Middle frontal gyrus (tissue), 1 donor: ENCODE measurements at regions not wholly inside any gene's neighbourhood (a gene's known extent, or its start where the extent isn't known, plus 50 kb on each side); places are given as distances from the start of the nearest gene placed in this dataset.

Source experiments
- DNase-seq: peaks from one replicate; pipeline ENCODE4 v3.0.0-alpha.2; 2015; ENCODE audit warnings: low spot score; ENCODE audit errors: extremely low spot score

DNA sequence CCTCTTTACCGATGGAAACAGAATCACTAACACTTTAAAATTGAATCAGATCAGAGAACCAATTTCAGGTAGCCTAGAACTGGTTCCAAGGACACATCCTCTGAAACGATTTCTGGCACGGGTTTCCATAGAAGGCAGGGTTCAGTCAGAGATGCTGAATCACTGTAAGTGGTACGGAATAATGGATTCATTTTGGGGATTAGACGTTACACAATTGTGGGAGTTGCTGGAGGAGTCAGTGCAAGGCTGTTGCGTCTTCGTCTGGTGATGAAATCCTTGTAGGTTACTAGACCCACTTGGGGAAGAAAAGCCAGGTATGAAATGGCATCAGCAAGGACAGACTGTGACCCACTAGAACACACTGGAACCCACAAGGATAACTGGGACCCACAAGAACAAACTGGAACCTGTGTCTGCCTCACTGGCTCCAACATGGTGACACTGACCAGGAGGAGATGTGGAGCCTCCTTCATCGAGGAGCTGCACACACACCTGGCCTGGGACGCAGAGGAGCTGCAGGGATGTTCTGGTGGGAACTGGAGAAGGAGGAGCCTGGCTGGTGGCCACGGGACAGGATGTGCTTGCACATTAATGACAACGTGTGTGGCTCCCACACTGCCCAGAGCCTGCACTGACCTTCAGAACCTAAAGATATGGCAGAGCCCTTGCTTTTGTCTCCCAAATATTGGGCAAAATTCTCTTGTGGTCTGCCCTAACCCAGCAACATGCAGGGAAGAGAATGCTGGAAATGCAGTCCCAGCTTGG lies 105.1 kb downstream of the TRAPPC11 start:
- DNase-seq: no peak

DNA sequence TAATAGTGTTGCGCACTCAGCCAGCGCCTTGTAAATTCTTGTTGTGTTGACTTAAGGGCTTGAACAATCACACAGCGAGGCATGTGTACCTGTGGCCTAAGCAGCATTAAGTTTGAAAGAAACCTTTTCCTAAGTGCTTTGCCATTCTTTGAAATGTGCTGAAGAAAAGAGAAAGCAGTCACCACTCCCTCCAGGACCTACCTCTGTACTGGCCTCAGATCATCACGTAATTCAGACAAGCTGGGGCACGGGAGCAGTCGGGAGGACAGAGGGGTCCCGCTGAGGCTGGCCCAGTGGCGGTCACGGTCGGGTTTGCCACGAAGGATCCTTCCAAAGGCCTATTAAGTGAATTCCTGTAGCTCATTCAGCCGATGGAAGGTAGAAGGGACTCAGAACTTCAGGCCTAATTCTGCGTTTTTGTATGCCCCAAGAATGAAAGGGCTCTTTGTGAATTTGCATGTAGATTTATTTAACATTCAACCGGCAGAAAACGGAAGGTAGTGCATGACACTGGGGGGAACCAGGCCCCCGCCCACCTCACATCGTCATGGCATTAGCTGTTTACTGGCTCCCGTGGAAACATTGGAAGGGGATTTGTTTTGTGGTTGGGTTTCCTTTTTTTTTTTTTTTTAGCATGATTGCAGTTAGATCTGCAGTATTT lies 106.3 kb downstream of the TRAPPC11 start:
- DNase-seq: no peak

DNA sequence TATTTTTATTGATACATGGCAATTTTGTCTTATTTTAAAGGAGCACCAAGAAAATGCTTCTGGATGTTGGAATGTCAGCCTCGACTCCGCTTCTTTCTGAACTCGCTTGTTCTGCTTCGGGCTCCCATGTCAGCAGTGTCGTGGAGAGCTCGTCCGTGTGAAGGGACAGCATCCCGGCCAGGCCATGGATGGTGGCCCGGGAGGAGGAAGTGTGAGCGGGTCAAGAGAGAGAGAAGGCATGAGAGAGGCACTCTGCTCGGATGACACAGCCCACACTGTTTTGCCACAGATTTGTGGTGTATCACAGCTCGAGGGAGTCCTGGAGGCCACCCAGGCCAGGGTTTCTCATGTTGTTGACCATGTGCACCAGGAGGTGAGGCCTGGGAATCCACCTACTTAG lies 107.0 kb downstream of the TRAPPC11 start:
- DNase-seq: no peak

DNA sequence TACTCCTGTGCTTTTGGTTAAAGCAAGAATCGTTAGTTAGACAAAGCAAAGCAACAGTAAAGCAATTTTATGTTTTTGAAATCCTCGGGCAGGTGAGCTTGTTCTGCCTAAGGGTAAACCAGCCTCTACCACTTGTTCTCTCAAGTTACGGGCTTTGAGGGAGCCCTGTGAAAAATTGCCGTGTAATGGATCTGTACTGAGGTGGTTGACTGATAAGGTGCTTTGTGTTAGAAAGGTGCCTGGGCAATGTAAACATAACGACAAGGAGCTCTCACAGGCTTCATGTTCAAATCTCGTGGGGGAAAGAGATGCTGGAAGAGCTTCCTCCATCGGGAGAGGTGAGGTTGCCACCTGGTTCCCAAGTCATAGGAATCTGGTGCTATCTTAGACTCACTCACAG lies 111.8 kb downstream of the TRAPPC11 start:
- DNase-seq: no peak

DNA sequence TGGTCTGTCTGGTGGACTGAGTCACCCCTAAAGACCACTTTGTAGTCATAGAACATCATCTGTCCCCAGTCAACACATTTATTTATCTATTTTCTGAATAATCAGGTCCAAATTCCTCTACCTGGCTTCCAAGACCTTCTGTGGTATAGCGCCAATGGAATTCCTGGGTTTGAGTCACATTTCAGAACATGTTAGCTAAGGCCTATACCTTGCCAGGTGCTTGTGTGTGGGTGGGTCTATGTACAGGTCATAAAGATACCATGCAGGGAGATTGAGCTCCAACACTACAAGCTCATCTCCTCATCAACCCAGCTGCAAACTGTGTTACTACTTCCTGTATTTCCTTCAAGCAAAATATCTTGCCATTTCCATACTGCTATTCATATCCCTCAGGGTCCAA lies 113.3 kb downstream of the TRAPPC11 start:
- no peak for DNase-seq

DNA sequence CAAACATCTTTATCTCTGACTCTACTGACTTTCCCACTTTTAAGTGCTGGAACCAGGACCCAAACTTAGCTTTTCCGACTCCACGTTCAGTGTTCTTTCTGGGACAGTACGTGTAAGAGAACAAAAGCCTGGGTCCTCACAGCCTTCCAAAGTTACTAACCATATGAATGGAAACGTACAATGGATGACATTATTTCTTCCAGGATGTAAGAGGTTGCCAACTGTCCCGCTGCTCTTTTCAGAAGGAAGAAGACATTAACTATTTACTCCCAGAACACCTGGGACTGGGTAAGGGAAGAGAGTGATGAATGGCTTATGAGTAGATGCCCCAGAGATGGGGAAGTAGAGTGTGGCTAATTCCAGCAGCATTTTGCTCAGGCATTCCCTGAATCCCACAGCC lies 114.7 kb downstream of the TRAPPC11 start:
- no peak for DNase-seq

DNA sequence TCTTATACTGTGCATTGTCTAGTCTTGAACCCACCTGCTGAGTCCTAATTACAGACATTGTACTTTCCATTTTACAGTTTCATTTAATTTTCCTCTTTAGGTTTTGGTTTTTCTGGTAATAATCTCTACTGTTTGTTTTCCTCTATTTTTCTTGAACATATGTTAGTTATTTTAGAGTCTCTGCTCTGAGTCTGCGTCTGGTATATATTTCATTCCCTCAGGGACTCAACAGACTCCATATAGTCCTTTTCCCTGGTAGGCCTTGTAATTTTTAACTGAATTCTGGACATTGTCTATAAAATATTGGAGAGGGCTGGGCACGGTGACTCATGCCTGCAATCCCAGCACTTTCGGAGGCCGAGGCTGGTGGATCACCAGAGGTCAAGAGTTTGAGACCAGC lies 121.8 kb upstream of the STOX2 start:
- DNase-seq: no peak

DNA sequence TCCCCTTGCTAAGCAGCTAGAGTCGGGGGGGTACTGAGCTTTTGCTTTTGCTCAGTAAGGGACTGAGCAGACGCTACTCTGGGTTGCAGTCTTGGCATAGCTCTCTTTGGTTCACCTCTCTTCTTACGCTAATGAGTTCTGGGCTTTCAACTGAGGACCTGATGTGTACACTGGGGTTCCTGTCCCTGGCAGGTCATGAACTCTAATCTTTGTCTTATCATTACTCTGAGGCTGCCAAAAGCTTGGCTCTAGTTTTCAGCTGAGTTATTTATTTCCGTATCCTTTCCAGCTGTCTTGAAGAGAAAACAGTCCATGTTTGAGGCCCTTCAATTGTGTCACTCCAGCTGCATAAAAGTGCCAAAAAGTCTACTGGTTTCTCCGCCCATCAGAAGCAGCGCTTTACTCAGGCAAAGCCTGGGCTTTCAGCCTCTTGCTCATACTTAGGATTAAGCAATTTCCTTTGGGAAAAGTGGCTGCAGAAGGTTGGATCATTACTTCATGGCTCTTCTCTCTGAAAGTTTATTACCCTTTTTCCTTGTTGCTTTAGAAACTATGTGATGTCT lies 121.0 kb upstream of the STOX2 start:
- DNase-seq: no peak

DNA sequence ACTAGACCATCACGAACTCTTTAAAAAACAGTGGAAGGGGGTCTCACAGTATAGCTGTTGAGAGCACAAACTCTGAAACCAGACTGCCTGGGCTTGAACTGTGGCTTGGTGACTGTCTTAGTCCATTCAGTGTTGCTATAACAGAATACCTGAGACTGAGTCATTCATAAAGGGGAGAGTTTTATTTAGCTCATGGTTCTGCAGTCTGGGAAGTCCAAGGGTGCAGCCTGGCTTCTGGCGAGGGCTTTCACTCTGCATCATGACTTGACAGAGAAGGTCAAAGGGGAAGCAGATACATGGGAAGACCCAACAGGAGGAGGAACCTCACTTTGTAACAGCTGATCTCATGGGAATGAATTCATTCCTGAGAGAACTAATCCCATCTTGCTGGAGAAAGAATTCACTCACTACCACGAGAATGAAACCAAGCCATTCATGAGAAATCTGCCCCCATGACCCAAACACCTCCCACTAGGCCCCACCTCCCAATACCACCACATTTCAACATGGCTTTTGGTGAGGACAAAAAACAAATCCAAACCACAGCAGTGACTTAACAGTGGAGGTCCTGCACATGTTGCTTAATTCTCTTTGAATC lies 116.7 kb upstream of the STOX2 start:
- no peak for DNase-seq

DNA sequence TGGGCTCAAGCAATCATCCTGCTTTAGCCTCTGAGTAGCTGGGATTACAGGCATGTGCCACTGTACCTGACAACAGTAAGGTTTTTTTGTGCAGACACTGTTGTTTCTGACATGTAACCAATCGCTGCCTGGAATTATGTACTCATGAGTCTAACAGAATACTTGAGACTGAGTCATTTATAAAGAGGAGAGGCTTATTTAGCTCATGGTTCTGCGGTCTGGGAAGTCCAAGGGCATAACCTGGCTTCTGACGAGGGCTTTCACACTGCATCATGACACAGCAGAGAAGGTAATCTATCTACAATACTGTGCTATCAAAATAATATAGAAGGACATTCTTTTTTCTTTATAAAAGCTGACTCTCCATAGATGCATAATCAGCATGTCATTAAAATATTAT lies 115.5 kb upstream of the STOX2 start:
- DNase-seq: no peak

DNA sequence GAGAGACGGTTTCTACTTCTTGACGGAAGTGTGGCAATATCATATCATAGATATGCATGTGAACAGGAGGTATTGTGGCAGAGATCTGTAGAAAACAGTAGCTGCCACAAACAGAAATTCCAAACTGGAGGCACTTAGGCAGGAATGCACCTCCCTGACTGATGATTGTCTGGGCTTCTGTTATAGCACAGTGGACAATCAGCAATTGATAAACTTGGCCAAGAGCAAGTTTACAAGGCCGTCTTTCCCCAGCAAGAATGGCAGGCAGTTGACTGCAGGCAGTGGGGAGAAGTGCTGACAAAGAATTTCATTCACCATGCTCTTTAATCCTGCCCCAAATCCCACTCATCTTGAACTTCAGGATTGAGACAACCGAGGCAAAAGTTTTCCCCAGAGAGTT lies 114.4 kb upstream of the STOX2 start:
- no peak for DNase-seq

DNA sequence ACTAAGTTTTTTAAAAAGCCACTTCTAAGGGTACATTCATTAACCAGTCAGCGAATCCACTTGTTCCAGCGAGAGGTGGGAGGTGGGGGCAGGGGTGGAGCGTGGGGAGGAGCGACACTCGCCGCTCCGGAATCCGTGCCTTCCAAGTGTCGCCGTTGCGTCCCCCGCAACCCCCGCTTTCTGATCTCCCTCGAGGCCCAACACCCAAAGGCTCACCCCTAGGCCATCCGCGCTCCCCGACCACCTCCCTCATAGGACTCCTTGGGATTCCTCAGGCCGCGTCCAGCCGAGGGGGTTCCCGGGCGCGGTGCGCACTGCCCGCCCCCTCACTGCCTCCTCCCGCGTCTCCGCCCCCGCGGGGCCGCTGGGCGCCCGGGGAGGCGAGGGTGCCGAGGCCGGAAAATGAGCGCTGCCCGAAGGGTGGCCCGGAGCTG lies 108.1 kb upstream of the STOX2 start:
- DNase-seq: no peak

DNA sequence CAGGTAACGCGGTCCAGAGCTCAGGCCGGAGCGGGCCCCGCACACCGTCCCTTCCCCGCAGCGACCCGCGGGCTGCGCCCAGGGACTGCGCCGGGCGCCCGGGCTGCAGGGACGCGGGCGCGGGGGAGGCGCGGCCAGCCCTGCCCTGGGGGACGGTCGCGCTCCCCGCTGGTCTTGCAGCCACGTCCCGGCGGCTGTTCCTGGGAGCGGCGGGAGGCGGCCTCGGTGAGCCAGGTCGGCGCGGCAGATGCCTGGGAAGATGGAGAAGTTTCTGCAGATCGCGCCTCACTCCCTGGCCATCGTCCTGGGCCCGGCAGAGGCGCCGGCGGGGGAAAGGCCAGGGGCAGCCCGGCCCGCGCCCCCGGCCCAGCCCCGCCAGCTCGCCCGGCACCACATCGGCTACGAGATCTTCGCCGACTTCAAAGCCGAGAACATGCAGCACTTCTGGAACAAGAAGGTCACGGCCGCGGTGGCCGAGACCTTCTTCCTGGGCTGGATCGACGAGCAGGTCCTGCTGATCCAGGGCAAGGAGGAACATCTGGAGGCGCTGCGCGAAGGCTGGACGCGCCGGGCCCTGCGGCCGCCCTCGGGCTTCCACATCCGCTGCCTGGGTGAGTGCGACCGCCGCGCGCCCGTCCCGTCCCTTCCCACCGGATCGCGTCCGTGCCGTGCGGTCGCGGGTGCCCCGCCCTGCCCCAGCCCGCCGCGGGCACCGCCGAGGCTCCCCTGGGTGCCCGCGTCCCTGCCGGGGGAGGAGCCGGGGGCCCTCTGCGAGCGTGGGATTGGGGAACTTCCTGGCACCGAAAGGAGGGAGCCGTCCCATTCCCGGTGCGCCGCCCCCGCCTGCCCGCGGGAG lies 107.4 kb upstream of the STOX2 start:
- no peak for DNase-seq

DNA sequence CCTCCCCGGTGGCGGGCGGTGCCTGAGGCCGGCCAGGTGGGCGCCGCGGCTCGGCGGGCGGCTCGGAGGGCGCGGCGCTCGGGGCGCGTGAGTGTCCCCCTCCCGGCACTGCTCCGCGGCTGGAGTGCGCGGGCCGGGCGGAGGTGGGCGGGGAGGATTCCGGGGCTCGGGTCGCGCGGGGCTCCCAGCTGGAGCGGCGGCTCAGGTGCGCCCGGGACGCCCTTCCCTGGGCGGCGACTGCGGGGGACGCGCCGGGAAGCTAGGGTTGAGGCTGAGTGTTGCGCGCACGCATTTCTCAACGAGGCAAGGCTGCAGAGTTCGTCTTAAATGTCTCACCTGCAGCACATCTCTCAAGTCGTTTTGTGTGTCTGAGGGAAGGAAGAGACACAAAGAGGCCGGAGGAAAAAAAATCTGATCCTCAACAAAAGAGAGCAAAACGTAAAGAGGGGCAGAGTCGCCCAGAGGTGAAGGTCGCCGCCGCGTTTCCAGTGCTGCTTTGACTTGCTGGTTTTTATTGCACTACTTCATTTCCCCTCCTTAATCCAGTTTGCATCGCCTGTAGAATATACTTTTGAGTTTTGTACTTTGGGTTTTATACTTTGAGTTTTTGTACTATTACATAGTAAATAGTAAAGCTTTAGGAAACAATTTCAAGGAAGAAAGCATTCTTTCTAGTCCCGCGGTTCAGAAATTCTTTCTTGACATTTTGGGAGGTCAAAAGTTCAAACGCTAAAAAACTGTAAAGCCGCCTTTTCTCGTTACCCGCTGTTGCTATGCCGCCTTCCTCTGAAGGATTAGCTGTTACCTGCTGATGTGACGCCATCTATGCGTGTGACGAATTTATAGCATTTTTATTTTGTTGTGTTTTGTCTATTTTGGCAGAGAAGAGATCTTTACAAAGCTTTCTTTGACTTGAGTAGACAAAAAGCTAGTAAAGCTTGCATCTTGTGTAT lies 106.5 kb upstream of the STOX2 start:
- no peak for DNase-seq

DNA sequence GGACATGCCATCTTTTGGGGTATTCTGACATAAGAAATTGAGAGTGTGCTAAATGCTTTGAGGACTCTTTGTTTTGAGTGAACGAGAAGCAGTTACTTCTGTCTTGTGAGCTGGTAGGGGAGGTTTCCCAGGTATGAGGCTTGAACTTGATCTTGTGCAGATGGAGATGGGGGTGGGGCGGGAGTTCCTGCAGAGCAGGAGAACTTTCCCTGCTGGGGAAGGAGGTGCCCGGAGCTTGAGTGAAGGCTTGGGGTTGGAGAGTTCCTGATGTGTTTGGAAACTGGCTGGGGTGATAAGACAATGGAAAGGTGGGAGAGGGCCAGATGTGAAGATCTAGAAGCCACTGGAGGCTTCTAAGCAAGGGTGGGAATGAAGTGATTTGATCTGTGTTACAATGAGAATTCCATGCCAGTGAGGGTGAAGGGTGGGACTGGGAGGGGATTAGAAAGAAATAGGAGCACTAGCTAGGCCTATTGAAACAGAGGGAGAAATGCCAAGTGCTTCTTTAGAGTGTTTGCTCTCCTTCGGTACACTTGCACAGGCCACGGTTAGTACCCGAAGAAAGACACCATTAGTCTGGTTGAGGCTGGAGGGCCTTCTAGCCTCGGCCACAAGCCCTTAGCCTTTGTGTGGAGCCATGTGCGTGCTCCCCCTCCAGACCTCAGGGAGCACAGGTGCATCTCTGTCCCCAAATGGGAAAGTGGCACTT lies 103.5 kb upstream of the STOX2 start:
- DNase-seq: no peak

DNA sequence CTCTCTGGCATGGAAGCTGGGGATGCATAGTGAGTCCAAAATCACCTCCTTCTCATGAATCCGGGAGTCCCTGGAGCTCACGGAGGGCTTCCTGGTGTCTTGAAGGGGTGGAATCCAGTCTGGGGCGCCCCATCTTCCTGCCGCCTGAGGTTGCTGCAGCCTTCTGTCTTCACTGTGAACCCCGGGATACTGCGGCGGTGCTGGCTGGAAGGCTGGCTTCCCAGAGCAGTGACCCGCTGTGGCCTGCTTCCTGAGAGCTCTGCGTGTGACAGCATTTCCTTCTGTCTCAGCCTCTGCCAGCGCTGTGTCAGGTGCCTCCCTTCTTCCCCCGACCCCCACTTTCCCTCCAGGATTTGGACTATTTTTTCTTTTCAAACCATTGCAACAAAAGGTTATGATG lies 98.8 kb upstream of the STOX2 start:
- DNase-seq: no peak

DNA sequence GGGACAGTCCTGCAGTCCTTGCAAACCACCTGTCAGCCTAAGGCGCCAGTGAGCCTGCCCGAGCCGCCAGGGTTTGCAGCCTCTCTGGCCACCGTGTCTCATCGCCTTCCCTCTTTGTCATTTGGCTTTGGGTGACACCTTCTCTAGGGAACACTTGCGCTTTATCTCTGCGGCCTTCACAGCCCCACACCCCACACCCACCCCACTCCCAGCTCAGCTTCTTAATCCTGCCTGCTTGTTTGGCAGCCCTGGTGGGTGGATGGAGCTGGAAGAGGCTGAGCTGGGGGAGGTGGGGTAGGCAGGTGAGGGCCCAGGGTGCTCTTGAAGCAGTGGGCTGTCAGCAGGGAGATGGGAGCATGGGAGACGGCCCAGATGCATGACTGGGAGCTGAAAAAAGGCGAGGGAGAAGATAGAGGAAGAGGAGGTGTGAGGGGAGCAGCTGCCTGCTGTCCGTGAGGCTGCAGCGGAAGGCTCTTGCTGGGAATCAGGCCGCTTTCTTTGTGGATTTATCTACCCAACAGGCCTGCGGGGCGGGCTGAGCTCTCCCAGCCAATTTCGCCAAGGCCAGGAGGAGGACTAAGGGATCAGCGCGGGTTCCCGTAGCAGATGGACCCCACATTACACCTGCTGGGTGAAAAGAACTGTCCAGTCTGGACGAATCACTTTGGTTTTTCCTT lies 97.5 kb upstream of the STOX2 start:
- DNase-seq: no peak

DNA sequence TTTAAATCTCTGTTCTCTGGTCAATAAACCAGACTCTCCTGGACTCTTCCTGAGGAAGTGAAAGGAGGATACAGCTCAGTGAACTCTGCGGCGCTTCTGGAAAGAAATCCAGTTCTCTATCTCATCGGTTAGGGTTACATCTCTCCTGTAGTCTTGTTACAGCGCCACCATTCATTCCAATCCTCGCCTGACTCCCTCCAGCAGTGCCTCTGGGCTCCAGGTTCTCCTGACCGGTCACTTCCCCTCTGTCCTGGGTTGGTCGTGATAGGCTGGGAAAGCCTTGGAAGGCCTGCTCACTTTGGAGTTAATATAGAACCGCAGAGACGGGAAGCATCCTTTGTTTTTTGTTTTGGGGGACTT lies 97.0 kb upstream of the STOX2 start:
- DNase-seq: no peak

DNA sequence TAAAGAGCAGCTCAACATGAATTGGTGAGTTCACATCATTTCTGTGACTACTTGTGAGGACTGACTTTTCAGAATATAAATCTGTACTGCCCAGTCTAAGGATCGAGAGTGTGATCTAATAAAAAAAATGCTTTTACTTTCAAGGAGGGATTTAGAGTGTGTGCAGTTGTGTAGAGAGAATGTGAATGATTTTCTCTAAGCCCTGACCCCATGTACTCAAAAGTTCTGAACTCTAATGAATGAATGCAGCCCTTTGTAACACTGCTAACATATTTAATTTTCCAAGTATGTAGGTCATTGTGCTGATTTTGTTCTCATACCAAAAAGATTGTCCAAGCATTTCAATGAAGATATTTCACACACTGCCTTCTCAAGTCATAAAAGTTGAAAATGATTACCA lies 92.5 kb upstream of the STOX2 start:
- DNase-seq: no peak
